ENCODE measurements at regions not wholly inside any gene's neighbourhood (a gene's known extent, or its start where the extent isn't known, plus 50 kb on each side); places are given as distances from the start of the nearest gene placed in this dataset.

DNA sequence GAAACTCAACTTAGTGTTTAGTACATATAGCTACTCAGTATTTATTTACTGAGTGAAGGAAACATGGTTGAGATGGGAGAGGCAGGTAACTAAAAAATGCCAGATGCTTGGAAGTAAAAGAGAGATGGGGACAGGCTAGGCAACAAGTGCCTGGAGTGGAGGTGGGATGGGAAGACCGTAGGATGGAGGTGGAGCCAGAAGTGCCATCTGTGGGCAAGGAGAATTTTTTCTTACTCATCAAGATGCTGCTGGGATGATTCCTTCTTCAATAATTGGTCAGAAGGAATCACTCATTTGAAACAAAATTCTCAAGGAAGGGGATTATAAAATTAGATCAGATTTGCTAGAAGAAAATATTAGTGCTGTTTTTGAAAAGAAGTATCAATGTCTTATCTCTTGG lies 72.9 kb downstream of the IFI44 start:
- TF ChIP-seq POLR2A (IDR thresholded peaks at IDR 0.05) (no peak), POLR2AphosphoS5 (IDR thresholded peaks at IDR 0.05) (no peak)
- TF ChIP-seq, protein P1, sequence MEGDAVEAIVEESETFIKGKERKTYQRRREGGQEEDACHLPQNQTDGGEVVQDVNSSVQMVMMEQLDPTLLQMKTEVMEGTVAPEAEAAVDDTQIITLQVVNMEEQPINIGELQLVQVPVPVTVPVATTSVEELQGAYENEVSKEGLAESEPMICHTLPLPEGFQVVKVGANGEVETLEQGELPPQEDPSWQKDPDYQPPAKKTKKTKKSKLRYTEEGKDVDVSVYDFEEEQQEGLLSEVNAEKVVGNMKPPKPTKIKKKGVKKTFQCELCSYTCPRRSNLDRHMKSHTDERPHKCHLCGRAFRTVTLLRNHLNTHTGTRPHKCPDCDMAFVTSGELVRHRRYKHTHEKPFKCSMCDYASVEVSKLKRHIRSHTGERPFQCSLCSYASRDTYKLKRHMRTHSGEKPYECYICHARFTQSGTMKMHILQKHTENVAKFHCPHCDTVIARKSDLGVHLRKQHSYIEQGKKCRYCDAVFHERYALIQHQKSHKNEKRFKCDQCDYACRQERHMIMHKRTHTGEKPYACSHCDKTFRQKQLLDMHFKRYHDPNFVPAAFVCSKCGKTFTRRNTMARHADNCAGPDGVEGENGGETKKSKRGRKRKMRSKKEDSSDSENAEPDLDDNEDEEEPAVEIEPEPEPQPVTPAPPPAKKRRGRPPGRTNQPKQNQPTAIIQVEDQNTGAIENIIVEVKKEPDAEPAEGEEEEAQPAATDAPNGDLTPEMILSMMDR (IDR thresholded peaks at IDR 0.05) = no peak
- intact Hi-C loops (cut with DNase I) = no loop called here
- H3K27ac ChIP-seq = no peak overlapping the region
- no peaks in the 10 kb centered on the region for H3K27me3 ChIP-seq (replicated peaks; ENCODE audit: insufficient read depth)
- no peak for DNase-seq (ENCODE audit: low spot score)
- H3K9me3 ChIP-seq = no peaks in the 10 kb centered on the region
- H3K4me3 ChIP-seq = no peak overlapping the region
- WGBS = 69% methylated on average over 1 of the region's 1 CpG
- H3K4me1 ChIP-seq (replicated peaks) = no peaks in the 10 kb centered on the region
- no peaks in the 10 kb centered on the region for H3K36me3 ChIP-seq

DNA sequence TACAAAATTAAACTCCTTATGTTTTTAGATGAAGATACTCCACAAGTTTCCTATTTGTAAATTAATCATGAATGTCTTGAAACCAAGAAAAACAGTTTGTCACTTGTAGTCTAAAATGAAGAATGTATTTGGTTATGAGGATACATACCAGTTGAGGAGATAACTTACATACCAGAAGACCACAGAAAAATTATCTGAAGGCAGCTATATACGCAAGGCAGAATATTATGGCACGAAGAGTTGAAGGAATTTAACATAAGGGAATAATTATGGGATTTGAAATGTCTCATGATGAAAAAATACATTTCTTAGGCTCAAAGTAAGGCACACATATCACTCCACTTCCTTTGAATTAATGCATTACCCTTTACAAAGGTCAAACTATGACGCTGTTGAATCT lies 73.3 kb downstream of the IFI44 start:
- Histone ChIP-seq H3K36me3 (no peaks in the 10 kb centered on the region), H3K27ac (no peak overlapping the region), H3K9me3 (no peaks in the 10 kb centered on the region), H3K4me1 (replicated peaks) (no peaks in the 10 kb centered on the region), H3K27me3 (replicated peaks; ENCODE audit: insufficient read depth) (no peaks in the 10 kb centered on the region), H3K4me3 (no peak overlapping the region)
- DNase-seq (ENCODE audit: low spot score) = no peak
- no peak for TF ChIP-seq POLR2A (IDR thresholded peaks at IDR 0.05)
- TF ChIP-seq, protein P1 (IDR thresholded peaks at IDR 0.05) = no peak
- TF ChIP-seq POLR2AphosphoS5 (IDR thresholded peaks at IDR 0.05) = no peak
- 91% methylated on average over 3 of the region's 3 CpGs for WGBS
- intact Hi-C loops (cut with DNase I) = no loop called here

GRCh38 chr1:78726686-78727085 lies 77.1 kb downstream of the IFI44 start:
- 96% methylated on average over 1 of the region's 1 CpG for WGBS
- Histone ChIP-seq H3K9me3 (no peaks in the 10 kb centered on the region), H3K36me3 (no peaks in the 10 kb centered on the region), H3K27me3 (replicated peaks; ENCODE audit: insufficient read depth) (no peaks in the 10 kb centered on the region), H3K4me1 (replicated peaks) (no peaks in the 10 kb centered on the region), H3K27ac (no peak overlapping the region), H3K4me3 (no peak overlapping the region)
- no peak for DNase-seq (ENCODE audit: low spot score)
- intact Hi-C loops (cut with DNase I) = no loop called here
- TF ChIP-seq, protein P1 (IDR thresholded peaks at IDR 0.05) = no peak
- TF ChIP-seq POLR2A (IDR thresholded peaks at IDR 0.05) = no peak
- TF ChIP-seq POLR2AphosphoS5 (IDR thresholded peaks at IDR 0.05) = no peak

DNA sequence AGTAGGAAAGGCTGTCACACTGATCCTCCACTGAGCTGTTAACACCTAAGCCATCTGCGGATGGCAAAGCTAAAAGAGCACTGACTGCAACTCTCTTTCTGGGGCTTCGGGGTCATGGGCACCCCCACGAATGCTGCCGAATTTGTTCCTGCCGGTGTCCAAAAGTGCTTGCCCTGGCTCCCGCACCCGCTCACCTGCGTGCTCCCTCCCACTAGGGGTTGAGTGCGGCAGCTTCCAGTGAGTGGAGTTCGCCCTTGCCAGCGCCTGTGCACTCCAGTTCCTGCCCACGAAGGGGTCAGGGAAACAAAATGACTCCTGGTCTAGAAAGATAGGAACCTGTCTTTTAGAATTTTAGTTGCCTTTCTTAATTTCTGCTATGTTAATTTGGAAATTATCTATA lies 78.7 kb downstream of the IFI44 start:
- no peaks in the 10 kb centered on the region for H3K36me3 ChIP-seq
- H3K4me3 ChIP-seq = no peak overlapping the region
- no peaks in the 10 kb centered on the region for H3K4me1 ChIP-seq (replicated peaks)
- DNase-seq (ENCODE audit: low spot score) = no peak
- TF ChIP-seq, protein P1 (IDR thresholded peaks at IDR 0.05) = no peak
- TF ChIP-seq POLR2A (IDR thresholded peaks at IDR 0.05) = no peak
- H3K27me3 ChIP-seq (replicated peaks; ENCODE audit: insufficient read depth) = no peaks in the 10 kb centered on the region
- intact Hi-C loops (cut with DNase I) = no loop called here
- WGBS = 82% methylated on average over 12 of the region's 12 CpGs
- no peaks in the 10 kb centered on the region for H3K9me3 ChIP-seq
- H3K27ac ChIP-seq = no peak overlapping the region

- no peak overlapping the region for H3K27ac ChIP-seq
- H3K4me1 ChIP-seq (replicated peaks) = no peaks in the 10 kb centered on the region
- no peak overlapping the region for H3K4me3 ChIP-seq
- H3K9me3 ChIP-seq = no peaks in the 10 kb centered on the region
- H3K27me3 ChIP-seq (replicated peaks; ENCODE audit: insufficient read depth) = no peaks in the 10 kb centered on the region
- intact Hi-C loops (cut with DNase I) = no loop called here
- TF ChIP-seq, protein P1 (IDR thresholded peaks at IDR 0.05) = no peak
- TF ChIP-seq POLR2A (IDR thresholded peaks at IDR 0.05) (no peak), POLR2AphosphoS5 (IDR thresholded peaks at IDR 0.05) (no peak)
- DNase-seq (ENCODE audit: low spot score) = no peak
- H3K36me3 ChIP-seq = no peaks in the 10 kb centered on the region
Measured at GRCh38 chr1:78730054-78730453, 80.4 kb downstream of the IFI44 start.
